Stimulated activated CD8-positive, alpha-beta memory T cell treated with anti-CD3 and anti-CD28 coated beads, Interleukin-7, amount 100 ng/mL, for 4 hours (primary cell): ENCODE measurements at regions not wholly inside any gene's neighbourhood (a gene's known extent, or its start where the extent isn't known, plus 50 kb on each side); places are given as distances from the start of the nearest gene placed in this dataset.

ENCODE experiments used
- DNase-seq, 2 donors: peaks; one replicate each; pipeline ENCODE4 v3.0.0-alpha.2; 2020; ENCODE audit warnings: low read depth in 2 of 2

DNA sequence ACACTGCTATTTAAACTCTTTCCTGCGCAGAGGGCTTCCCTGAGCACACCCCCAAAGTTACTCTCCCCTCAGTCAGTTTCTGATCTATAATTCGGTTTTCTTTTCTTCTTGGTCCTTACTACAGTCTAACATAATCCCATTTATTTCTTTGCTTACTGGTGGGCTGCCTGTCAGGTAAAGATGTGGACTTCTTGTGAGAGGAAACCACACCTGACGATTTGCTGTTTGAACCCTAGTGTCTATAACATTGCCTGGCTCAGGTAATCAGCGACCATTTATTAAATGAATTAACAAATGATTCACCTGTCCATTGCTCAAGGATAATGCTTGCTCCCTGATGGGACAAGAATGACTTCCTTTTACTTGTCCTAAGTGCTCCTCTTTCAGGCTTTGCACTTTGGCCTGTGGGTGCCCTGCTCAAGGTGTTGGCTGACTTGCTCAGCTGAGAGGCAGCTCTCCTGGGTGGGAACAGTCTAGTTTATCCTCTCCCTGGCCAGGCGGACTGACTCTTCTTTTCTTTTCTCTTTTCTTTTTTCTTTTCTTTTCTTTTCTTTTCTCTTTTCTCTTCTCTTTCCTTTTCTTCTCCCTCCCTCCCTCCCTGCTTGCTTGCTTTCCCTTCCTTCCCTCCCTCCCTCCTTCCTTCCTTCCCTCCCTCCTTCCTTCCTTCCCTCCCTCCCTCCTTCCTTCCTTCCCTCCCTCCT lies 233.1 kb downstream of the BCAS1 start:
- DNase-seq = no peak

GRCh38 chr20:53834749-53835148 lies 235.6 kb downstream of the BCAS1 start:
- DNase-seq = no peak

DNA sequence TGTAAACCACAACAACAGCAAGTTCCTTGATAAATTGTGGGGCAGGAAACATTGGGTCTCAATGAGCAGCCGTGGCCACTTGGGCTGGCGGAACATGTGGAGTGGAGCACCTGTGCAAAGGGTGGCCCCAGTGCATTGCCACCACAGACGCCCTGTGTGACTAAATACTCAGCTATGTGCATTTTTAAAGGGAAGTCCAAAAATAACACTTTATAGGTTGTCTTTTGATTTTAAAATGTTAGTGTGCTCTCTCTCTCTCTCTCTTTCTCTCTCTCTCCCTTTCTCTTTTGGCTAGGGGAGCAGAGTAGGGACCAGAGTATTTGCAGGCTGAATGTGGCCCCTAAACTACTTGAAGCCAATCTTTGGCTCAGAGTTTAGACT lies 236.3 kb downstream of the BCAS1 start:
- DNase-seq = no peak

GRCh38 chr20:53833333-53834061 lies 236.9 kb downstream of the BCAS1 start:
- no peak for DNase-seq

GRCh38 chr20:53832499-53832898 lies 237.9 kb downstream of the BCAS1 start:
- DNase-seq = no peak

DNA sequence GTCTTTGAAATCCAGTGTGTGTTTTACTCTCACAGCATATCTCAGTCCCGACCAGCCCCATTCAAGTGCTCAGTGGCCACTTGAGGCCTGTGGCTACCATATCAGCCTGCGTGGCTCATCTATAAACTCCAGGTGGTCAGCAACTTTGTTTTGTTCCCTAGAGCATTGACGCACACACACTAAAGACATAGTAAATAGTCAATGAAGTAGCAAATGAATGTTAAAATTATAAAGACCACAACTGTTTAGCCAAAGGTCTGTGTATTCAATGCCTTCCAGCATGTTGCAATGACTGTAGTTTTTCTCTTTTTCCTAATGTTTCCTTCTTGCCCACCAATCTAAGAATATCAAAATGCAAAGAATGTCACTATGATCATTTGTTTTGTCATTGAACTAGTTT lies 238.2 kb upstream of the ZNF217 start:
- DNase-seq = no peak

GRCh38 chr20:53831228-53831627 lies 237.6 kb upstream of the ZNF217 start:
- DNase-seq = no peak

- no peak for DNase-seq
Observed at GRCh38 chr20:53829724-53830521, 236.3 kb upstream of the ZNF217 start.

GRCh38 chr20:53829255-53829723 lies 235.7 kb upstream of the ZNF217 start:
- no peak for DNase-seq

- DNase-seq = no peak
Observed at GRCh38 chr20:53828682-53829254, 235.1 kb upstream of the ZNF217 start.

DNA sequence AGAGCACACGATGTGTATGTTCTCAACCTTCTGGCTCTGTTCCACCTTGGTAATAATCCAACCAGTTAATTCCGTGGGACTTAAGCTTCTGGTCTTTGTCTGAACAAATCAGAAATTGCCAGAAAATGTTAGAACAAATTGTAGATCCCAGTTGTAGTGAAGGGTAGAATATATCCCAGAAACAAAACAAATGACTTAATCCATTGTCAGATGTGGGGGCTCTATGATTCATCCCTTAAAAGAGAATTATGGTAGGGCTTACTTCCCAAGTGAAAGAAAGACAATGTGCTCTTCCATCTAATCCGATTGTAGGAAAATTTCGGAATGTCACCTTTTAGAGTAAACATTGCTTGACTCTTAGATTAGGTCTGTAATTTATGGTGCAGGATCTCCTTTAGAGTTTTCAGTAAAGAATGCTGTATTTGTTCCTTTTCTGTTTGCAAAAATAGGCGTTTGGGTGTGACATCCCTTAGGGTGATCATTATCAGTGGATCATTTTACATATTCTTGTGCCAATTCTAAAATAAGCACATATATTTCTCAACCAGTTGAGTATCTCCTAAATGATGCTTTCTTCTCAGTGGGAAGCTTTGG lies 234.5 kb upstream of the ZNF217 start:
- no peak for DNase-seq

GRCh38 chr20:53827292-53828087 lies 233.9 kb upstream of the ZNF217 start:
- DNase-seq = no peak

GRCh38 chr20:53826597-53827291 lies 233.1 kb upstream of the ZNF217 start:
- DNase-seq = no peak

DNA sequence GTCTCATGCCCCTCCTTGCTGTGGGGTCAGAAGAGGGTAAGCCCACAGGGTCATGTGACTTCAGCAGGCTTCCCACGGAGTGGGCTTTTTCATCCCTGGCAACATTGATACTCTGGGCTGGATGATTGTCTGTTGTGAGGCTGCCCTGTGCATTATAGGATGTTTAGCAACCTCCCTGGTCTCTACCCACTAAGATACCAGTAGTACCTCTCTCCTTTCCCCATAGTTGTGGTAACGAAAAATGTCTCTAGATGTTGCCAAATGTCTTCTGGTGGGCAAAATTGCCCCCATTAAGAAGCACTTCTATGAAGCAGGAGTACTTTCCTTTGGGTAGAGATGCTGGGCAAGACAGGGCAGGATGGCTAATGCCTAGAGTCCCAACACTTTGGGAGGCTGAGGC lies 232.5 kb upstream of the ZNF217 start:
- DNase-seq = no peak

GRCh38 chr20:53825282-53825681 lies 231.6 kb upstream of the ZNF217 start:
- no peak for DNase-seq

DNA sequence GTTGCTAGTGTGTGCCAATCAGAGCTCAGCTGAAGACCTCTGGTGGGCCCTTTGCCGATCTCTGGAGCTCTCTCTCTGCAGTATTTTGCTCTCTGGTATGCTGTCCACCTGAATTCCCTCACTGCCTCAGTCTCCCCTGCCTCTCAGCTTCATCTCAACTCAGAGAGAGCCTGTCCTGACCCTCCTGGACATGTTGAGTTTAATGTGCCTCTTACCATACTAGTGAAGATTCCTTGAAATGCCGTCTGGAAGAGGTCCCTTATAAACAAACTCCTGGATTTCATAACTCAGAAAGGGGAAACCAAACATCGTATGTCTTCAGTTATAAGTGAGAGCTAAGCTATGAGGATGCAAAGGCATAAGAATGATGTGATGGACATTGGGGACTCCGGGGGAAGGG lies 231.1 kb upstream of the ZNF217 start:
- DNase-seq = no peak

DNA sequence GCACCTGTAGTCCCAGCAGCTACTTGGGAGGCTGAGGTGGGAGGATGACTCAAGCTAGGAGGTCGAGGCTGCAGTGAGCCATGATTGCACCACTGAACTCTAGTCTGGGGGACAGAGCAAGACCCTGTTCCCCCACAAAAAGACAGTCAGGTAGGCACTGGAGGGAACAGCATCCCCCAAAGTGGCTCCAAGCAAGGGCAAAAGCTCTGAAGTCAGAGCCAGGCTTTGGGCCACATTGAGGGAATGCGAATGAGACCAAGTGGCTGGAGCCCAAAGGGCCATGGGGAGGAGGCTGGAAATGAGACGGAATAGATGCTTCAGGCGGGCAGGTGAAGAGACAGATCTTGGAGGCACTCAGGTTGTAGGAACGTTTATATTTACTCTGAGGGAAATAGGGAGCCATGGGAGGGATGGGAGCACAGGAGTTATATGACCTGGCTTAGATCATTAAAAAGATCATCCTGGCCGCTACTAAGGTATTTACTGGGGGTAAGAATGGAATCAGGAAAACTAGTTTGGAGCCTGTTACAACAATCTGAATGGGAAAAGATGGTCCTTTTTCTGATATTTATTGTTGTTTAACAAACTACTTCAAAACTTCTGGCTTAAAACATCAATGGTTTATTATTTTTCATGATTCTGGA lies 229.6 kb upstream of the ZNF217 start:
- DNase-seq = no peak

DNA sequence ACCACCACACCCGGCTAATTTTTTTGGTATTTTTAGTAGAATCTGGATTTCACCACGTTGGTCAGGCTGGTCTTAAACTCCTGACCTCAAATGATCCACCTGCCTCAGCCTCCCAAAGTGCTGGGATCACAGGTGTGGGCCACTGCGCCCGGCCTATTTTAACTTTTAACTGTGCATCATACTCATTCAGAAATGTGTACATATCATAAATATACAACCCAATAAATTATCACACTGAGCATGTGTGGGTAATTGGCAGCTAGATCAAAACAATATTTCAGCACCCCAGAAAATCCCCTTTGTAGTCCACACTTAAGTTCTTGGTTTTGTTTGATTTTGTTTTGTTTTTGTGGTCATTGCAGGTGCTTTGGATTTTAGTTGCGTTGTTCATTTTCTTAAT lies 228.9 kb upstream of the ZNF217 start:
- DNase-seq = no peak

- DNase-seq = no peak
Observed at GRCh38 chr20:53819973-53820451, 226.4 kb upstream of the ZNF217 start.
